GM21423 (cell line): ENCODE measurements at regions not wholly inside any gene's neighbourhood (a gene's known extent, or its start where the extent isn't known, plus 50 kb on each side); places are given as distances from the start of the nearest gene placed in this dataset.
"Not testable (repeated sequence)": the region's sequence is repeated elsewhere in the genome, so short reads cannot be mapped to it uniquely, and the experiment has no call there.

Experiments used
- ATAC-seq: cut with Tn5 transposase; IDR thresholded peaks from one replicate; pipeline ENCODE4 v1.9.1; 2021; ENCODE audit warnings: mild to moderate bottlenecking, moderate library complexity; ENCODE audit not compliant: unreplicated experiment

DNA sequence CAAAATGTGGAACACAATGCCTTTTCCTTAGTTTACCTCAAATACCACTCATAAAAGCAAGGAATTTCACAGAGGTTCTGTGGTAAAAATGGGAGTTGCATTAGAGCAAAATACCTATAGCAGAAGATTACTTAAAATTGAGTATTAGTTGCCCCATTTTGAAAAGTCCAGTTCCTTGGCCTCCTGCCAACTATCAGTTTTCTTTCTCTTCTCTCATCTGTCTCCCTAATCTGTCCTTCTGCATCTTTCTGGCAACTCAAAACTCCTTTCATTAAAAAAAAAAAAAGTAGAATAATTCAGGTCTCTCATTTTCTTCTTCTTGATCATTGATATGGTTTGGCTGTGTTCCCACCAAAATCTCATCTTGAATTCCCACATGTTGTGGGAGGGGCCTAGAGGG lies 127.3 kb downstream of the ATP23 start:
- ATAC-seq, result no peak

DNA sequence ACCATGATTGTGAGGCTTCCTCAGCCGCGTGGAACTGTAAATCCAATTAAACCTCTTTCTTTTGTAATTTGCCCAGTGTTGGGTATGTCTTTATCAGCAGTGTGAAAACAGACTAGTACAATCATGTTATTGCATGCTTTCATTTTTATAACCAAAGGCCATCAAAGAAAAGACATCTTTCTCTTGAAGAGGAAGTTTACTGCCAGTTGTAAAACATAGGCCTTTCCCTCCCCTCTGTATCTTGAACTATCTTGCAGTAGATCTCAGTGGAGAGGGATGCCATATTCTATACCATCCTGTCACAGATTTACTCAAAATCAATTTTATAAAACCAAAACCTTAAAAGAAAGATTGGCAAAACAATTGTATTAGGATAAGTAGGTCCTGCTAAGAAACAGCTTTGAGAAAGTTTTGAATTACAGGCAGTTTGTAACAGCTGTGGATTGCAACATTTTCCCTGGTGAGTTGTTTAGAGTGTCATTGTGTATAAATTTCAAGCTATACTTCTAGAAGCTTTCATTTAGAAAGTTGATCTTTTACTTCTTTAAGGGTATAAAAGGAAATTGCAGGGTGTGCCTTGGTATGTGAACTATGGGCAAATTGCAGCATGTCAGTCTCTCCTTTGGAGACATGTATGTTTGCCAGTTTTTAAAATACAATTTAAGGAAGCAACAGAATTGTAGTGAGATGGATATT lies 128.0 kb downstream of the ATP23 start:
- ATAC-seq, result no peak

DNA sequence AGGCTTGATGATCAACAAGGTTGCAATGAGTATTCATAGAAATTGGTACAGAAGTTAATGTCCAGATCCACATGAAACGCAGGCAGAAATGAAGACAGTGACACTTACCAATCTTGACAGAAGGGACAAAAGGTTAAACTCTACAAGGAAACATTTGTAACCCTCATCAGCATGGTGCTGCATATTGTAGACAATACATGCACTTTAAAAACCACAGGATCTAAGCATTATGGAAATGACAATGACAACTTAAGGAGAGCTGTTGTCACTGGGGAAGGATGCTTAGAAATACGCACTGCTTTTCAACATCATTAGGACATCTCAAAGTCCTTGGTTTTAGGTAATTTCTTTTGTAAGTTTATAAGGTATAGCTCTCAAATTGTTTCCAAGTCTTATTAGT lies 130.6 kb downstream of the ATP23 start:
- ATAC-seq, result no peak

DNA sequence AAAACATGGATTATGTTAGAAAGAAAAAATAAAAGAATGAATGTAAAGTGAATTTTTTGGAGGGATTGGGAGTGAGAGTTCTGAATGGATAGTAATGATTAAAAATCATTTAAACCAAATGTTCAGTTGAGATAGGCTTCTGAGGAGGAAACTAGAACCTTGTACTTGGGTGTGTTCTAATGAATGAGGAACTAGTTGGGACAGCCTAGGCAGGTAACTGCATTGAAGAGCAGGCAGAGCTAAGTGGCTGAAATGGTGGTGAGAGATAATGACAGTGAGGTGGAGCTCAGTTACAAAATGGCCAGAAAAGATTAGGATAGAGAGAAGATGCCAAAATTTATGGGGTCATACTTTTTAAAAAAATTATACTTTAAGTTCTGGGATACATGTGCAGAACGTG lies 132.9 kb downstream of the ATP23 start:
- ATAC-seq, result no peak

DNA sequence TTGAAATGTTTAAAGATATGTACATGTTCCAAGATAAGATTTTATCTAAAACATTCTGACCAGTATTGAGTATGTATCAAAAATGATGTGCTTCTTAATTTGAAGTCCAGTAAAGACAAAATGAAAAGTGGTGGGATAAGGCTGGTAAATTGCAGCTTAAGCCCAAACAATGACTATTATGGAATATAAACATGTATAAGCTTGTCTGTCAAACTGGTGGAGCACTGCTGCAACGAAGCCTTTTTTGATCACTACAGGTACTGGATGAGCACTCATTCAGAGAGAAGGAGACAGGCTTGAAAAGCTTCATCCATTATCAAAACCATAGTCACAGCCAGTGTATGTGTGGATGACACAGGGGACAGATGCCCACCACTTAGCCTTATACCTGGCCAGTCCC lies 138.4 kb downstream of the ATP23 start:
- no peak for ATAC-seq

DNA sequence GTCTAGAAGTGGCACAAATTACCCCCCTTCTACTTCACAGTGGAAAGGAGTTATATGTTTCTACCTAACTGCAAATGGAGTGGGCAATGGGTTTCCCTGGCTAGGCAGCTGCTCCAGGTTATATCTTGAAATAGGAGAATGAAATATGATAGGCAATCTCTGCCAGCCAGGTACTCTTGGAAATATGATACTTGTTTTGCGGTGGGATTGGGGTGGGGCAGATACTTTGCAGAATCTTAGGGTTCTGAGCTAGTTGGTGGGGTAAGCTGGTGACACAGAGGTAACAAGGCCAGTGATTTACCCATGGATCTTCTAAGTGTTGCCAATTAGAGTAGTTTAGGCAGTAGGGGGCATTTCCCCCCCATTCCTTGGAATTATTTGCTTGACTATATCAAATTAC lies 140.1 kb downstream of the ATP23 start:
- no peak for ATAC-seq

DNA sequence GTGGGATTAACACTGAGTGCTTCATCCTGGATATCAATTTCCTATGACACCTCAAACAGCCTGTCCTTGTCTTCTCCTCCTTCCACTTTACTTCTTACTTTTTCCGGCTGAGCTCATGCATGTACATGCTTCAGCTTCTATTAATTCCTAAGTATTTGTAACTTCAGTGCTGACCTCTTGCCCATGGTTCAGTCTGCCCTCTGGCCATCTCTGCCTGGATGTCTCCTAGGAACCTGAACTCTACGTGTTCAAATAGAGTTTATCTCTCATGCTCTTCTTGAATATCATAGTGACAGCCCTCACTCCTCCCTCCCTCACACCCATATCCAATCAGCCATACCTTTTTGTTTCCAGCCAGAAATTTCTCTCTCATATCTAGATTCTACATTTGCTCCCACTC lies 141.6 kb downstream of the ATP23 start:
- no peak for ATAC-seq

DNA sequence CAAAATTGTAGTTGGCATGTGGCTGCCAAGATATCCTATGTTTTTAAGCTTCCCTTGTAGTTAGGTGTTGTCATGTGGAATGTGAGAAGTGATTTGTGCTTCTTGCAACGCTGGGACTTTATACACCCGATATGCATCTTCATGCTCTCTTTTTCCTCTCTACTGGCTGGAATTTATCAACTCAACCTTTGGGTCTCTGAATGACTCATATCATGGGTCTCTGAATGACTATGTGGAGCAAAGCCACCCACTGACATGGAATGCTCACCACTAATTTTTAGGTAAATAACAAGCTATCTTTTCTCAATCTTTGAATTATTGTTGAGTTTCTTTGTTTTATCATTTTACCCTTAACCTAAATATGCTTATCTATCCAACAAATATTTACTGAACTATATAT lies 144.6 kb downstream of the ATP23 start:
- no peak for ATAC-seq

DNA sequence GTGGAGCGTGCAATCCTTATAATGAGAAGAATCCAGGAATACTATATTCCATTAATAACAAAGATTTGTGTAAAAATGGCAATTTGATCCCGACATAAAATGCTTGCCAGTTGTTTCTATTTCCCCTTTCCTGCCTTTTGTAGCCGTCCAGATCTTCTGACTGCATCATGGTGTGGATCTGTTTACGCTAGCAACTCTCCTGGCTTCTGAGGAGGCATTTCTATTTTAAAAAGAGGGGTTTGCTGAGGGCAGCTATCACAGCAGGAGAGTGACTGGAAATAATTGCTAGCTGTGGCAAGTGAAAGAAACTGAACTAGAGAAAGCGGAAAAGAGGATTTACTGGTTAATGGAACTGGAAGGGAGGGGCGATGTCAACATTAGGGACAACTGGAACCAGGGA lies 145.6 kb downstream of the ATP23 start:
- ATAC-seq, result no peak

DNA sequence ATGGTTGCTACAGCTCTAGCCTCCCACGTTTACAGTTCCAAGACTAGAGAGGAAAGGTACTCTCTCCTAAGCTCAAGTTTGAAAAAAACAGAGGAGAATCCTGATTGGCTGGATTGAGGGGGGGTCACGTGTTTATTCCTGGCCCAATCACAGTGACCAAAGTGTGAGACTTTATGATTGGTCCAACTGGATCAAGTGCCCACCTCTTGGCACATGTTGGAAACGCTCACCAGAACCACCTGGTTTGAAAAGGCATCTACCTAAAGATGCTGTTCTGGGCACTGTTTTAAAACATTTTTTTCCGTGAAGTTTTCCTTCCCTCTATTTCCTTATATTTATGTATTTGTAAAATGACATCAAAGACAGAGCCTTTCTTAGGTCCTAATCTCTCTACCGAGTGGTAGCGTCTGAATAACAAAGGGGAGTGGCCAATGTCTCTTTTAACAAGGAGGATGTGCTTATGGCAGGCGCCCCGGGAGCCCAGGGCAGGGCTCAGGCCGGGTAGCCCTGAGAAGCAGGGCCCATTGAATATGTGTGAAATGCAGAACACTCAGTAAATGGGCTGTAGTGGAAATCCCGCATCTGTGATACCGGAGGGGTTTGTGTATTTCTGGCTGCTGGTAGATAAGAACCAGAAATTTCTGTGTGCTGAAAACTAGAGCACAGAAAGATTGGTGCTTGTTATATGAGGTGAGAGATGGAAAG lies 146.2 kb downstream of the ATP23 start:
- ATAC-seq, result no peak

DNA sequence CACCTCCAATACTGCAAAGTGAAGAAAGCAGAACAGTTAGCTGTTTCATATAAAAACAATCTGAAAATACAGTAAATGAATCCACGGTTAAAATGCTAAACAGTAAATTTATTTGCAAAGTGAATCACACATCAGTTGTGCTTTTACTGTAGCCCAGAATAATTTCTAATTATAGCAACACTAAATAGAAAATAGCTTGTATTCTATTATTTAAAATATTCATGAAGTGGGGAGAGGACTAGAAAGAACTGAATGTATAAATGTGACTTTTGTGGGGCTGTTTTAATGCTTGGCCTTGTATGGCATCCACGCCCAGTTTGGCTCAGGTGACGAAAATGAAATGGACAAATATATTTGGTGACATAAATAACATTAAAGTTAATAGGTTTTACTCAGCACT lies 148.2 kb downstream of the ATP23 start:
- ATAC-seq, result no peak

DNA sequence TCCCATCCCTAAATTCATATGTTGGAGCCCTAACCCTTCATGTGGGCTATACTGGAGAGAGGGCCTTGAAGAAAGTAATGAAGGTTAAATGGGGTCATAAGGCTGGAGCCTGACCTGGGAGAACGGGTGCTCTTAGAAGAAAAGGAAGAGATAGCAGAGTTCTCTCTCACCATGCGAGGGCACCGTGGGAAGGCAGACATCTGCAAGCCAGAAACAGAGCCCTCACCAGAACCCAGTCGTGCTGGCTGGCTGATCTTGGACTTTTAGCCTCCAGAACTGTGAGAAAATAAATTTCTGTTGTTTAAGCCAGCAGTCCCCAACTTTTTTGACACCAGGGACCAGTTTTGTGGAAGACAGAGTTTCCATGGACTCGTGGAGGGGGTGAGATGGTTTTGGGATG lies 149.3 kb downstream of the ATP23 start:
- no peak for ATAC-seq

DNA sequence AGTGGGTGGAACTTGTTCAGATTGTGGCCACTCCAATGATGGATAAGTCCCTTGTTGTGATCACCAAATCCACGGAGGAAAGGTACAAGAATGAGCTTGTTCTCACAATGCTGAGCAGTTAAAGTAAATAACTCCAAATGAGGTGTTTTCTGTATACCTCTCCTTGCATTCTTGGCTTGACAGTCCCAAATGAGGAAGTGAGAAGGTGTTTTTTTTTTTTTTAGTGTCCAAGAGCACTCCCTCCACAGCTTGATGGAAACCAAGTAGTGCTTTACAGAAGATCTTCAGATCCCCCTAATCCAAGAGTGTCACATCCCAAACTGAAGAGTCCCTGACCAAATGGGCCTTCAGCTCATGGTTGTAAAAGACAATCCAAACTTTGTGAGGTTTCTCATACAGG lies 153.6 kb downstream of the ATP23 start:
- peak; percentile 55 for ATAC-seq

DNA sequence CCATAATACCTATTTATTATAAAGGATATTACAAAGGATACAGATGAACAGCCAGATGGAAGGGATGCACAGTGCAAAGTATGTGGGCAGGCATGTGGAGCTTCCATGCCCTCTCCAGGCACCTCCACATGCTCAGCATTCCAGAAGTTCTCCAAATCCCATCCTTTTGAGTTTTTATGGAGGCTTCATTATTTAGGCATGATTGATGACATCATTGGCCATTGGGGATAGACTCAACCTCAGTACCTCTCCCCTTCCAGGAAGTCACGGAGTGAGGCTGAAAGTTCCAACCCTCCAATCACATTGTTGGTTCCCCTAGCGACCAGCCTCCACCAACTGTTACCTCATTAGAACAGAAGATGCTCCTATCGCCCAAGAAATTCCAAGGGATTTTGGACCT lies 156.4 kb downstream of the ATP23 start:
- no peak for ATAC-seq

DNA sequence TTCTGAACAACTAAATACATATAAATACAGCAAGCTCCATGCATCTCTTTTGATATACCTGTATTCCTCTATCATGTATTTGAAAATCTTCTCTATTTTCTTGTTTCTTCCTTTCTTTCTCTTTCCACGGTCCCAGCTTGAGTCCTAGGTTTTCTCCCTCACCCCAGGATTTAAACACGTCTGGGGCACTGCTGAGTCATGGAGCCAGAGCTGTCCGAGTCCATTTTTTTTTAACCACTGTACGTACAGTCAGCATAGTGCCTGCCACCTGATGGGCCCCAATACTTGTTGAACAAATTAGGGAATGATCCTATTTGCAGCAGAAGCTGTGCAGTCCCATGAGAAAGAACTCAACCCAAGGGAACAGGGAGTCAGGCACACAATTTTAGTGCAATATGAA lies 158.1 kb downstream of the ATP23 start:
- ATAC-seq, result no peak

DNA sequence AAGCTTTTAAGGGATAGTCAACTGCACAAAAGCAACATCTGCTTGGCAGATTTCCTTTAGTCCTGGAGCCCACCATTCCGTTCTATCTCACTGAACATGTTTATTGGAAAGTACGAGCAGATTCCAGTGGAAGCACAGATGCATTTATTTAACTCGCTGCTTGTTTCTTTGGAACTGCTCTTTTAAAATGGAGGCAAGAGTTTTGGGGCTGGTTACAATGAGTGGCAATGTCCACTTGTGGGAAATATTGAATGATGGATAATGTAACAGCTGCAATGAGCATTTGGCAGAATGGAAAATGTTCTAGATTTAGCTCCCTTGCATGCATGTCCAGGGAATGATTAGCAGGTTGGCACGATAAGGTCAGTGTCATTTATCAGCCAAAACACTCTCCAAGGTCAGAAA lies 163.0 kb downstream of the ATP23 start:
- no peak for ATAC-seq

DNA sequence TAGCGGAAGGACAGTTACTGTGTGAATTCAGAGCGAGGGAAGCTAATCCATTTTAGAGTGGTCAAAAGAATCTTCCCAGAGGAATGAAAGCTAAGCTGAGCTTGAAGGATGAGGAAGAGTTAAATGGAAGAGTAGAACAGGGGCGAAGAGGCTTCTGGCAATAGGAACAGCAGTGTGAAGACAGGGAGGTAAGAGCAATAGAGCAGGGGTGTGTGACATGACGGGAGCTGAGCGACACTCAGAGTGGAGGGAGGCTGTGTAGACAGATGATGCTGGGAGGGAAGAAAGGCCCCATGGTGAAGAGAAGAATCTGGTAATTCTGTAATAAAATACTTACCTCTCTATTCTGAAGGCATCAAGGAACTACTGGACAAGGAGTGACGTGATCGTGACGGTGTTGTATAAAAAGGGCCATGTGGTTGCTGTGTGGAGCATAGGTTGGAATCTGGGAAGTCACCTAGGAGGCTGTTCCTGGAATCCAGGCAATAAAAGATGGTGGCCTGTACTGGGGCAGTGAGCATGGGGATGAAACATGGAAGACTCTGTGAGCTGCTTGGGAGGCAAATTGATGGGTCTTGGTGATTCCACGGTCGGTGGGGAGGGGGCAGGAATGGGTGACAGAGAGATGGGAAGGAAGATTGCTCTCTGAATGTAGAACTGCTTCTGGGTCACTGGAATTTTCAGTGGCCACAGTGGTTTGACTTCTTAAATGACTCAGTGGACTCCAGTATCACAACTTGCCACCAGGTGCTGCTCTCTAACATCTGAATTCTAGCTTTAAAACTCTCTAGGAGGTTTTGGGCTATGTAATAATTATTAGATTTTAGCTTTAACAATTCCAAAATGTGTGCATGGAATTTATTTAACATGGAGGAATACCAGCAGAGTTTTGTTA lies 164.1 kb downstream of the ATP23 start:
- no peak for ATAC-seq

DNA sequence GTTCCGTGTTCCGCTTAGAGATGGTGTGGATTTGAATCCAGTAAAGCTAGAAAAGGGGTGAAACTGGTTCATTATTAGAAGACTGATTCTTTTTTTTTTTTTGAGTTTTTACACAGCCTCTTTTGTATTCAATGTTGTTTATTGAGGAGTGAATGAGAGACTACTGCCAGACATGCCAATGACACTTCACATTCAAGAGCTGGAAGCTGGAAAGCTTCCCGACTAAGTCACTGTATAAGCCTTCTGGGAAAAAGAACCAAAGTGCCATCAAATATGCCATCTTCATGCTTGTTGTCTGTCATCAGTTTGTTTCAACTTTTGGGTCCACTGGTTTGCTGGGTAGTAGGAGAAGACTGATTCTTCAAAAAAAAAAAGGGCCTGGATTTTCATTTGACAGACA lies 164.8 kb downstream of the ATP23 start:
- ATAC-seq, result no peak

DNA sequence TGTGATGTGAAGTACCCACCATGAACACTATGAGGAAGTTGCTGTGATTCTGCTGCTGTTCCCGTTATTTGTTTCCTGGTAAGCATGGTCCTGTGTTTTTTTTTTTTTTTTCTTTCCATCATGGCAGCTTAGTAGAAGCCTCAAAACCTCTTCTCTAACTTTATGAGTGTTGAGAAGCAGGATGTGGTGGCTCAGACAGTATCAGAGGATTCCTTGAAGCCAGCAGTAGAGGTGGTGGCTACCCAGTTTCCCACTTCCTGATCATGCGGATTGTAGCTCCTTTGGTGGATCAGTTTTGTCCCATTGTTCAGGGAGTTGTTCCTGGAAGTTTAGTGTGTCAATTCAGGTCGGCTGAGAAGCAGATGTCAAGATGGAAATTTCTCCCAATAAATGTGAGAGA lies 175.8 kb downstream of the ATP23 start:
- no peak for ATAC-seq

DNA sequence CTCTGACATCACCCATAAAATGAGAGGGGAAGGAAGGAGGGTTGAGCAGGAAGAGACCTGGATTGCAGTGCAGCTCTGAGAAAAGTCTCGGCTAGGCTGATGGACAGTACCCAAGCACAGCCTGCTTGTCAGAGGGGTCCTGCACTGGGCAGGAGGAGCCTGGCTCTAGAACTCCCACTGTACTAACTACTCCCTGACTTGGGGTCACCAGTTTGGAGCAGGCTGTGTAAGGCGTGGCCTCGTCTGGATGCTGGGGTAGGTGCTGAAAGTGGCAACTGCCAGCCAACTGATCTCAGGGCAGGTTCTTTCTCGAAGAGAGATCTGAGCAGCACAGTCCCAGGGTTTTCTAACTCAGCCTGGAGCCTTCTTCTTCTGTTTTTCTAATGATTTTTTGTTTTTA lies 176.3 kb downstream of the ATP23 start:
- no peak for ATAC-seq

DNA sequence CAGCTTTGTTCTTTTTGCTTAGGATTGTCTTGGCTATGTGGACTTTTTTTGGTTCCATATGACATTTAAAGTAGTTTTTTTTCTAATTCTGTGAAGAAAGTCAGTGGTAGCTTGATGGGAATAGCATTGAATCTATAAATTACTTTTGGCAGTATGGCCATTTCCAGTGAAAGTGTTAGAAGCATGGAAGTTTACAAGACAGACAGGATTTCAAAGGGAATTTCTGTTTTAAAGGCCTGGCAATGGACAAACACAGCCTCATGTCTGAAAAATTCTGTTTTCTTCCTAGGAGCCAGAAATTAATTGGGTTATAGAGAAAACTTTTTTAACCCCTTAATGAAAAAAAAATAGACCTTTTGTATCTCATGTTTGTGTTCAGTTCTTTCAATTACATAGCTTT lies 184.4 kb downstream of the ATP23 start:
- not testable (repeated sequence) for ATAC-seq
